ENCODE measurements at regions not wholly inside any gene's neighbourhood (a gene's known extent, or its start where the extent isn't known, plus 50 kb on each side); places are given as distances from the start of the nearest gene placed in this dataset.

GRCh38 chr4:60808726-60809485 lies 391.2 kb upstream of the ADGRL3 start:
- TF ChIP-seq GATA1 (IDR thresholded peaks at IDR 0.05; ENCODE audit: low read depth, low read length) (no peak), POLR2A (IDR thresholded peaks at IDR 0.05; ENCODE audit: low read length) (no peak)
- no peak for DNase-seq

GRCh38 chr4:60809486-60809800 lies 390.7 kb upstream of the ADGRL3 start:
- TF ChIP-seq GATA1 (IDR thresholded peaks at IDR 0.05; ENCODE audit: low read depth, low read length), result no peak
- no peak for TF ChIP-seq POLR2A (IDR thresholded peaks at IDR 0.05; ENCODE audit: low read length)

GRCh38 chr4:60812811-60813210 lies 387.3 kb upstream of the ADGRL3 start:
- TF ChIP-seq GATA1 (IDR thresholded peaks at IDR 0.05; ENCODE audit: low read depth, low read length) (no peak), POLR2A (IDR thresholded peaks at IDR 0.05; ENCODE audit: low read length) (no peak)
- DNase-seq, result no peak

More at GRCh38 chr4:60809486-60809800, 390.7 kb upstream of the ADGRL3 start:
- no peak for DNase-seq

GRCh38 chr4:60814549-60814948 lies 385.6 kb upstream of the ADGRL3 start:
- no peak for DNase-seq
- no peak for TF ChIP-seq POLR2A (IDR thresholded peaks at IDR 0.05; ENCODE audit: low read length)
- no peak for TF ChIP-seq GATA1 (IDR thresholded peaks at IDR 0.05; ENCODE audit: low read depth, low read length)

GRCh38 chr4:60817609-60818008 lies 382.5 kb upstream of the ADGRL3 start:
- DNase-seq, result no peak
- TF ChIP-seq POLR2A (IDR thresholded peaks at IDR 0.05; ENCODE audit: low read length) (no peak), GATA1 (IDR thresholded peaks at IDR 0.05; ENCODE audit: low read depth, low read length) (no peak)

GRCh38 chr4:60822986-60823385 lies 377.1 kb upstream of the ADGRL3 start:
- TF ChIP-seq POLR2A (IDR thresholded peaks at IDR 0.05; ENCODE audit: low read length) (no peak), GATA1 (IDR thresholded peaks at IDR 0.05; ENCODE audit: low read depth, low read length) (no peak)
- no peak for DNase-seq

GRCh38 chr4:60840020-60840419 lies 360.1 kb upstream of the ADGRL3 start:
- TF ChIP-seq GATA1 (IDR thresholded peaks at IDR 0.05; ENCODE audit: low read depth, low read length) (no peak), POLR2A (IDR thresholded peaks at IDR 0.05; ENCODE audit: low read length) (no peak)

GRCh38 chr4:60846678-60847077 lies 353.4 kb upstream of the ADGRL3 start:
- DNase-seq, result no peak
- TF ChIP-seq GATA1 (IDR thresholded peaks at IDR 0.05; ENCODE audit: low read depth, low read length) (no peak), POLR2A (IDR thresholded peaks at IDR 0.05; ENCODE audit: low read length) (no peak)

More at GRCh38 chr4:60840020-60840419, 360.1 kb upstream of the ADGRL3 start:
- no peak for DNase-seq

GRCh38 chr4:60847614-60848013 lies 352.5 kb upstream of the ADGRL3 start:
- DNase-seq, result no peak
- no peak for TF ChIP-seq POLR2A (IDR thresholded peaks at IDR 0.05; ENCODE audit: low read length)
- TF ChIP-seq GATA1 (IDR thresholded peaks at IDR 0.05; ENCODE audit: low read depth, low read length), result no peak

GRCh38 chr4:60857130-60857753 lies 342.9 kb upstream of the ADGRL3 start:
- TF ChIP-seq POLR2A (IDR thresholded peaks at IDR 0.05; ENCODE audit: low read length) (no peak), GATA1 (IDR thresholded peaks at IDR 0.05; ENCODE audit: low read depth, low read length) (no peak)
- no peak for DNase-seq

- TF ChIP-seq GATA1 (IDR thresholded peaks at IDR 0.05; ENCODE audit: low read depth, low read length), result no peak
- TF ChIP-seq POLR2A (IDR thresholded peaks at IDR 0.05; ENCODE audit: low read length), result no peak
These were observed 336.7 kb upstream of the ADGRL3 start for GRCh38 chr4:60863442-60863841.

GRCh38 chr4:60865273-60865672 lies 334.9 kb upstream of the ADGRL3 start:
- DNase-seq, result no peak
- TF ChIP-seq GATA1 (IDR thresholded peaks at IDR 0.05; ENCODE audit: low read depth, low read length) (no peak), POLR2A (IDR thresholded peaks at IDR 0.05; ENCODE audit: low read length) (no peak)

More at GRCh38 chr4:60863442-60863841, 336.7 kb upstream of the ADGRL3 start:
- no peak for DNase-seq

- TF ChIP-seq POLR2A (IDR thresholded peaks at IDR 0.05; ENCODE audit: low read length) (no peak), GATA1 (IDR thresholded peaks at IDR 0.05; ENCODE audit: low read depth, low read length) (no peak)
These were observed 331.7 kb upstream of the ADGRL3 start for GRCh38 chr4:60868232-60868960.

GRCh38 chr4:60879135-60879701 lies 320.9 kb upstream of the ADGRL3 start:
- TF ChIP-seq GATA1 (IDR thresholded peaks at IDR 0.05; ENCODE audit: low read depth, low read length) (no peak), POLR2A (IDR thresholded peaks at IDR 0.05; ENCODE audit: low read length) (no peak)
- DNase-seq, result no peak

More at GRCh38 chr4:60868232-60868960, 331.7 kb upstream of the ADGRL3 start:
- no peak for DNase-seq

All from erythroblast (primary cell).